ENCODE measurements at regions not wholly inside any gene's neighbourhood (a gene's known extent, or its start where the extent isn't known, plus 50 kb on each side); places are given as distances from the start of the nearest gene placed in this dataset.

DNA sequence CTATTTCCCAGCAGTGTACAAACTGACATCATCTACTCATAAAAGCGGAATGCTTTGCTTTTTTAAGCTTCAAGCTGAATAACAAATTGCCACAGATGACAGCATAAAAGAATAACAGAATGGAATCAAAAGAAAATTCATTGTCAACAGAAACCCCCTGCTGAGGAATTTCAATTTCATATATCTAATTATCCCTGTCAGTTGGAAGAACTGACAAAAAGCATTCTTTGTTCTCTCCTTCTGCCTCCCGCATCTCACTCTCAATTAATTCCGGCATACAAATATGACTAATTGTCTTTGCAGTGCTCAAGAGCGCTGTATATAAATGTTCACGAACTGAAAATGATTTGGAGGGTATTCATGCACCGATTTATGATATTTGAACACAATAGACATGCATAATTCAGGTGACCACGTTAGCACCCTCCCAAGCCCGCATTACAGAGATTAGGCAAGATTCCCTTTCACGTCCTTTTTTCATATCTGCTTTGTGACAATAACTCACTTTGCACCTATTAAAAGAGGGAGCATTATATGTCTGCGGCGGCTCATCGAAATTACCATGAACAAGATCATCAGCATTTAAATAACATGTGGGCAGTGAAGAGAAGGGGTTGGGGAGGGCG, 277.7 kb upstream of the SALL3 start:
- no peak overlapping the region for H3K4me3 ChIP-seq (ENCODE audit: low read depth in 1 of 2, low read length in 2 of 2)
- H3K4me1 ChIP-seq (ENCODE audit: control insufficient read depth in 1 of 2, insufficient read depth in 2 of 2, low read length in 2 of 2), result no peaks in the 10 kb centered on the region
- no peak overlapping the region for H3K9ac ChIP-seq (ENCODE audit: low read depth in 1 of 2, low read length in 2 of 2)
- H3K36me3 ChIP-seq (ENCODE audit: control insufficient read depth in 1 of 2, insufficient read depth in 2 of 2, low read length in 2 of 2), result no peaks in the 10 kb centered on the region
- H3K27ac ChIP-seq (ENCODE audit: low read depth, low read length), result no peak overlapping the region
- H3K27me3 ChIP-seq (ENCODE audit: control insufficient read depth in 1 of 2, insufficient read depth in 2 of 2, low read length in 2 of 2), result no peaks in the 10 kb centered on the region
- no peaks in the 10 kb centered on the region for H3K9me3 ChIP-seq (ENCODE audit: control insufficient read depth in 1 of 2, low read length in 2 of 2)

GRCh38 chr18:78703291-78703690, 276.3 kb upstream of the SALL3 start:
- H3K27ac ChIP-seq (ENCODE audit: low read depth, low read length), result no peak overlapping the region
- no peak overlapping the region for H3K4me3 ChIP-seq (ENCODE audit: low read depth in 1 of 2, low read length in 2 of 2)
- H3K9me3 ChIP-seq (ENCODE audit: control insufficient read depth in 1 of 2, low read length in 2 of 2), result peaks cover 0 to 5% of the 10 kb centered on the region in 2 donors
- no peaks in the 10 kb centered on the region for H3K27me3 ChIP-seq (ENCODE audit: control insufficient read depth in 1 of 2, insufficient read depth in 2 of 2, low read length in 2 of 2)
- no peaks in the 10 kb centered on the region for H3K4me1 ChIP-seq (ENCODE audit: control insufficient read depth in 1 of 2, insufficient read depth in 2 of 2, low read length in 2 of 2)
- H3K9ac ChIP-seq (ENCODE audit: low read depth in 1 of 2, low read length in 2 of 2), result no peak overlapping the region
- H3K36me3 ChIP-seq (ENCODE audit: control insufficient read depth in 1 of 2, insufficient read depth in 2 of 2, low read length in 2 of 2), result no peaks in the 10 kb centered on the region

GRCh38 chr18:78704971-78705461, 274.6 kb upstream of the SALL3 start:
- H3K4me3 ChIP-seq (ENCODE audit: low read depth in 1 of 2, low read length in 2 of 2), result no peak overlapping the region
- H3K4me1 ChIP-seq (ENCODE audit: control insufficient read depth in 1 of 2, insufficient read depth in 2 of 2, low read length in 2 of 2), result no peaks in the 10 kb centered on the region
- H3K36me3 ChIP-seq (ENCODE audit: control insufficient read depth in 1 of 2, insufficient read depth in 2 of 2, low read length in 2 of 2), result no peaks in the 10 kb centered on the region
- no peaks in the 10 kb centered on the region for H3K27me3 ChIP-seq (ENCODE audit: control insufficient read depth in 1 of 2, insufficient read depth in 2 of 2, low read length in 2 of 2)
- no peak overlapping the region for H3K9ac ChIP-seq (ENCODE audit: low read depth in 1 of 2, low read length in 2 of 2)
- H3K27ac ChIP-seq (ENCODE audit: low read depth, low read length), result no peak overlapping the region
- H3K9me3 ChIP-seq (ENCODE audit: control insufficient read depth in 1 of 2, low read length in 2 of 2), result peaks cover 0 to 6% of the 10 kb centered on the region in 2 donors

DNA sequence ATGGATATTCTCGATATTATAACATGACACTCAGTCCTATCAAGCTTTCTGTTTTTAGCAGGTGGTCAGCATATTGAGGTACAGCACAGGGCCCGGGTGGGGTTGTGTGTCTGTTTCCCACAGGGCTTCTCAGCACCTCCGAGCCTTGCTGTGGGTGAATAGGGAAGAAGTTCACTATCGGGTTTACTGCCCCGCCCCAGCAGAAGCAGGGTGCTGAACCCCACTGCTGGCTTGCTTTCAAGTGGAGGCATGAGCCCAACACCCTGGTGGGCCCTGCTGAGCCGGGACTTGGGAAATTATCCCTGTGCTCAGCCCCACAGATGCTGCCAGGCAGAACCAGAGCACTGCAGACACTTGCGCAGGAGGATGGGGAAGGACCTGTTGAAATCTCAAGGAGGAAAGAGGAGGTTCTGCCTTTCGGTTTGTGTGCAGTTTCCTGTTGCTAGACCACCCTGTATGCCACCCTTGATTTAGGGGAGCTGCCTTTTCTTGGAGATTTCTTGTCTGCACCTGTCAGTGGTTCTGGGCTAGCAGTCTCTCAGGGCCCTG, 270.3 kb upstream of the SALL3 start:
- no peaks in the 10 kb centered on the region for H3K36me3 ChIP-seq (ENCODE audit: control insufficient read depth in 1 of 2, insufficient read depth in 2 of 2, low read length in 2 of 2)
- H3K9ac ChIP-seq (ENCODE audit: low read depth in 1 of 2, low read length in 2 of 2), result no peak overlapping the region
- no peak overlapping the region for H3K4me3 ChIP-seq (ENCODE audit: low read depth in 1 of 2, low read length in 2 of 2)
- H3K4me1 ChIP-seq (ENCODE audit: control insufficient read depth in 1 of 2, insufficient read depth in 2 of 2, low read length in 2 of 2), result no peaks in the 10 kb centered on the region
- peaks cover 0 to 6% of the 10 kb centered on the region in 2 donors for H3K9me3 ChIP-seq (ENCODE audit: control insufficient read depth in 1 of 2, low read length in 2 of 2)
- H3K27me3 ChIP-seq (ENCODE audit: control insufficient read depth in 1 of 2, insufficient read depth in 2 of 2, low read length in 2 of 2), result no peaks in the 10 kb centered on the region
- H3K27ac ChIP-seq (ENCODE audit: low read depth, low read length), result no peak overlapping the region

GRCh38 chr18:78711316-78711715, 268.3 kb upstream of the SALL3 start:
- Histone ChIP-seq H3K4me3 (ENCODE audit: low read depth in 1 of 2, low read length in 2 of 2) (no peak overlapping the region), H3K27me3 (ENCODE audit: control insufficient read depth in 1 of 2, insufficient read depth in 2 of 2, low read length in 2 of 2) (no peaks in the 10 kb centered on the region), H3K36me3 (ENCODE audit: control insufficient read depth in 1 of 2, insufficient read depth in 2 of 2, low read length in 2 of 2) (no peaks in the 10 kb centered on the region), H3K9ac (ENCODE audit: low read depth in 1 of 2, low read length in 2 of 2) (no peak overlapping the region), H3K4me1 (ENCODE audit: control insufficient read depth in 1 of 2, insufficient read depth in 2 of 2, low read length in 2 of 2) (no peaks in the 10 kb centered on the region), H3K27ac (ENCODE audit: low read depth, low read length) (no peak overlapping the region), H3K9me3 (ENCODE audit: control insufficient read depth in 1 of 2, low read length in 2 of 2) (peaks cover 0 to 6% of the 10 kb centered on the region in 2 donors)

GRCh38 chr18:78711971-78712370, 267.6 kb upstream of the SALL3 start:
- no peak overlapping the region for H3K9ac ChIP-seq (ENCODE audit: low read depth in 1 of 2, low read length in 2 of 2)

DNA sequence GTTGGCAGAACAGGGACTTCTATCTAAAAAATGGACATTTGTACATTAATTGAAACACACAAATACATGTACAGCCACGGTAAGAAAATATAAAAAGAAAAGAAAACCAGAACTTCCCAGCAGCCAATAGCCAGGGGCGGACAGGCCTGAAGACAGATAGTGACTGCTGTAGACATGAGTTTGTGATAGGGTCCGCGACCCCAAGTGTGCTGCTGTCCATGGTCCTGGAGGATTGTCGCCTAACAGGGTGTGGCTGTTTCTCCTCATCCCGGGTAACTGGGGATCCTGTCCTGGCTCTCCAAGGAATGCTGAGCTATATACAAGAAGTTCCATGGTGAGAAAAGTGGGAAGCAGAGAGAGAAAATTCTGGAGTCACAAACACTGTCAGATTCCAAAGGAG, 266.5 kb upstream of the SALL3 start:
- H3K9ac ChIP-seq (ENCODE audit: low read depth in 1 of 2, low read length in 2 of 2), result no peak overlapping the region
- no peaks in the 10 kb centered on the region for H3K36me3 ChIP-seq (ENCODE audit: control insufficient read depth in 1 of 2, insufficient read depth in 2 of 2, low read length in 2 of 2)
- peaks cover 0 to 3% of the 10 kb centered on the region in 2 donors for H3K9me3 ChIP-seq (ENCODE audit: control insufficient read depth in 1 of 2, low read length in 2 of 2)
- H3K4me1 ChIP-seq (ENCODE audit: control insufficient read depth in 1 of 2, insufficient read depth in 2 of 2, low read length in 2 of 2), result no peaks in the 10 kb centered on the region
- H3K27me3 ChIP-seq (ENCODE audit: control insufficient read depth in 1 of 2, insufficient read depth in 2 of 2, low read length in 2 of 2), result no peaks in the 10 kb centered on the region
- H3K27ac ChIP-seq (ENCODE audit: low read depth, low read length), result no peak overlapping the region
- no peak overlapping the region for H3K4me3 ChIP-seq (ENCODE audit: low read depth in 1 of 2, low read length in 2 of 2)

More at GRCh38 chr18:78711971-78712370, 267.6 kb upstream of the SALL3 start:
- Histone ChIP-seq H3K27me3 (ENCODE audit: control insufficient read depth in 1 of 2, insufficient read depth in 2 of 2, low read length in 2 of 2) (no peaks in the 10 kb centered on the region), H3K4me1 (ENCODE audit: control insufficient read depth in 1 of 2, insufficient read depth in 2 of 2, low read length in 2 of 2) (no peaks in the 10 kb centered on the region), H3K36me3 (ENCODE audit: control insufficient read depth in 1 of 2, insufficient read depth in 2 of 2, low read length in 2 of 2) (no peaks in the 10 kb centered on the region), H3K27ac (ENCODE audit: low read depth, low read length) (no peak overlapping the region), H3K9me3 (ENCODE audit: control insufficient read depth in 1 of 2, low read length in 2 of 2) (peaks cover 0 to 6% of the 10 kb centered on the region in 2 donors), H3K4me3 (ENCODE audit: low read depth in 1 of 2, low read length in 2 of 2) (no peak overlapping the region)

- Histone ChIP-seq H3K4me3 (ENCODE audit: low read depth in 1 of 2, low read length in 2 of 2) (no peak overlapping the region), H3K27ac (ENCODE audit: low read depth, low read length) (no peak overlapping the region), H3K36me3 (ENCODE audit: control insufficient read depth in 1 of 2, insufficient read depth in 2 of 2, low read length in 2 of 2) (no peaks in the 10 kb centered on the region), H3K4me1 (ENCODE audit: control insufficient read depth in 1 of 2, insufficient read depth in 2 of 2, low read length in 2 of 2) (no peaks in the 10 kb centered on the region), H3K9me3 (ENCODE audit: control insufficient read depth in 1 of 2, low read length in 2 of 2) (no peaks in the 10 kb centered on the region), H3K27me3 (ENCODE audit: control insufficient read depth in 1 of 2, insufficient read depth in 2 of 2, low read length in 2 of 2) (no peaks in the 10 kb centered on the region), H3K9ac (ENCODE audit: low read depth in 1 of 2, low read length in 2 of 2) (no peak overlapping the region)
These were observed 265.9 kb upstream of the SALL3 start for GRCh38 chr18:78713726-78714125.

DNA sequence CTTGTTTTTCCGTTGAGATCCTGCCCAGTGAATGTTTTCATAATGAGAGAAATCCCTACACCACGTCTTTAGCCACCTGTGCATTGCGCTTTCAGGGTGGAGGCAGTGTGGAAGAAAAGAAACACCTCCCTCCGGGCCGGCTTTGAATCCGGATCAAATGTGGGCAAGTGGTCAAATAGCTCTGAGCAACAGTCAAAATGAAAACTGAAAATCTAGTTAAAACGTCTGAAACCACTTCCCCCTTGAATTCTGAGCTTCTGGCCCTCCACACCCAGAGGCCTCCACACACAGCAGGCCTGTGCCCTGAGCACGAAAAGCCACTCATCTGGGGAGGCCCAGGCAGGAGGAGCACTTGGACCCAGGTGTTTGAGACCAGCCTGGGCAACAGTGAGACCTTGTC, 263.6 kb upstream of the SALL3 start:
- Histone ChIP-seq H3K9ac (ENCODE audit: low read depth in 1 of 2, low read length in 2 of 2) (no peak overlapping the region), H3K4me3 (ENCODE audit: low read depth in 1 of 2, low read length in 2 of 2) (no peak overlapping the region), H3K4me1 (ENCODE audit: control insufficient read depth in 1 of 2, insufficient read depth in 2 of 2, low read length in 2 of 2) (no peaks in the 10 kb centered on the region), H3K36me3 (ENCODE audit: control insufficient read depth in 1 of 2, insufficient read depth in 2 of 2, low read length in 2 of 2) (no peaks in the 10 kb centered on the region), H3K9me3 (ENCODE audit: control insufficient read depth in 1 of 2, low read length in 2 of 2) (no peaks in the 10 kb centered on the region), H3K27ac (ENCODE audit: low read depth, low read length) (no peak overlapping the region), H3K27me3 (ENCODE audit: control insufficient read depth in 1 of 2, insufficient read depth in 2 of 2, low read length in 2 of 2) (peaks cover under 1 to 3% of the 10 kb centered on the region in 2 donors)

- Histone ChIP-seq H3K9ac (ENCODE audit: low read depth in 1 of 2, low read length in 2 of 2) (no peak overlapping the region), H3K4me1 (ENCODE audit: control insufficient read depth in 1 of 2, insufficient read depth in 2 of 2, low read length in 2 of 2) (no peaks in the 10 kb centered on the region), H3K27ac (ENCODE audit: low read depth, low read length) (no peak overlapping the region), H3K36me3 (ENCODE audit: control insufficient read depth in 1 of 2, insufficient read depth in 2 of 2, low read length in 2 of 2) (no peaks in the 10 kb centered on the region), H3K27me3 (ENCODE audit: control insufficient read depth in 1 of 2, insufficient read depth in 2 of 2, low read length in 2 of 2) (peaks cover 3 to 5% of the 10 kb centered on the region in 2 donors), H3K4me3 (ENCODE audit: low read depth in 1 of 2, low read length in 2 of 2) (no peak overlapping the region), H3K9me3 (ENCODE audit: control insufficient read depth in 1 of 2, low read length in 2 of 2) (no peaks in the 10 kb centered on the region)
These were observed 263.0 kb upstream of the SALL3 start for GRCh38 chr18:78716581-78716980.

Data from duodenal mucosa (tissue), 2 donors.